HL-60 (cell line): ENCODE measurements at regions not wholly inside any gene's neighbourhood (a gene's known extent, or its start where the extent isn't known, plus 50 kb on each side); places are given as distances from the start of the nearest gene placed in this dataset.

ENCODE experiments used
- DNase-seq, 2 experiments: peaks; one replicate each; pipeline ENCODE4 v3.0.0-alpha.2; 2010 to 2020; ENCODE audit warnings: low read depth in 1 of 2, low spot score in 1 of 2
- H3K27ac ChIP-seq: fragments of 250-450 bp; sonication (Bioruptor Pico); replicated peaks from 2 replicates; pipeline ENCODE4 v1.5.1; 2020; ENCODE audit warnings: mild to moderate bottlenecking, moderate library complexity
- H3K27me3 ChIP-seq: fragments of 250-450 bp; sonication (Bioruptor Pico); 2 replicates; pipeline ENCODE4 v1.5.1; 2021; ENCODE audit warnings: mild to moderate bottlenecking, moderate library complexity; ENCODE audit not compliant: insufficient read depth, poor library complexity, severe bottlenecking
- H3K4me3 ChIP-seq: replicated peaks from 2 replicates; pipeline ENCODE4 v1.5.1; 2011; ENCODE audit warnings: mild to moderate bottlenecking, control low read depth, low read length; ENCODE audit not compliant: insufficient read depth
- GABPA ChIP-seq: IDR thresholded peaks from 2 replicates; pipeline ENCODE4 v1.6.1; 2012; ENCODE audit warnings: low read depth
- POLR2AphosphoS5 ChIP-seq: IDR thresholded peaks from 2 replicates; pipeline ENCODE4 v1.6.1; 2012; ENCODE audit warnings: low read depth
- SPI1 ChIP-seq: IDR thresholded peaks from 2 replicates; pipeline ENCODE4 v1.6.1; 2012; ENCODE audit warnings: low read depth, mild to moderate bottlenecking, borderline replicate concordance
- TF ChIP-seq, protein P1 (sequence below): IDR thresholded peaks from one replicate; pipeline ENCODE4 v1.5.1; 2011; ENCODE audit warnings: low read length, control low read depth, inconsistent platforms; ENCODE audit not compliant: insufficient read depth
- TF ChIP-seq, protein P2 (sequence below): IDR thresholded peaks from 2 replicates; pipeline ENCODE4 v1.6.1; 2012; ENCODE audit warnings: low read depth; ENCODE audit not compliant: insufficient replicate concordance

DNA sequence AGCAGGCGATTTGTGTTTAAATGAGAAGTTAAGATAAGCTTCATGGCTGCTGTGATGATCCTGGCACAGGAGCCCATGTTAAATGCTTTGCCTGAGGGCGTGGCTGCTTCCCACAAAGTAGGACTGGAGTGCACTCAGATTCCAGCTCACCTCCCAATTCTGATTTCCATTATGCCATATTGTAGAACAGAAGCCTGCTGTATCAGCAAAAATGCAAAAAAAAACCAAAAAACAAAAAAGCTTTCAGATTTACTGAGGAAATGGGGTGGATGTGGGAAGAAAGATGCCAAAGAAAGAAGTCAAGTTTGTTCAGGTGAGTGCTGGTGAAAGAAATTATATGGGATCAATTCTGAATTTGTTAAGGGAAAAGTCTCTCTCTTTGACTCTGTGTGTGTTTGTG lies 610.4 kb upstream of the NETO1 start:
- H3K4me3 ChIP-seq = no peak overlapping the region
- TF ChIP-seq POLR2AphosphoS5 = no peak
- DNase-seq = no peak
- no peaks in the 10 kb centered on the region for H3K27me3 ChIP-seq
- no peak overlapping the region for H3K27ac ChIP-seq

DNA sequence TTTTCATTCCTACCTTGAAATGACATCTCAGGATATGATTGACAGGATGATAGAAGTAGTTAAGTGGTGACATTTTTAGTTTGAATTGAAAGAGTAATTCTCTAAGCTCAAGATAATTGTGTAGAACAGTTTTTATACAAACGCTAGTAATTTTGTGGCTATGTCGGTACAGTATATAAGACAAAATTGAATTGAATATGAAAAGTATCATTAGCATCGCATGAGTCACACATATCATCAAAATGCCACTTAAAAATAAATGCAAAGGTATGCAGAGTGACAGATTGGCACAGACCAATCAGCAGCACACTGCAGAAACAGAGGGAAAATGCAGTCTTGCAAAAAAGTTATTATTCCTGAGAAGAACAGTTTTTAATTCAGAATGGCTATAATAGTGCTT lies 608.2 kb upstream of the NETO1 start:
- H3K4me3 ChIP-seq = no peak overlapping the region
- TF ChIP-seq SPI1 (no peak), GABPA (no peak)
- H3K27ac ChIP-seq = no peak overlapping the region
- H3K27me3 ChIP-seq = no peaks in the 10 kb centered on the region
- no peak for DNase-seq

DNA sequence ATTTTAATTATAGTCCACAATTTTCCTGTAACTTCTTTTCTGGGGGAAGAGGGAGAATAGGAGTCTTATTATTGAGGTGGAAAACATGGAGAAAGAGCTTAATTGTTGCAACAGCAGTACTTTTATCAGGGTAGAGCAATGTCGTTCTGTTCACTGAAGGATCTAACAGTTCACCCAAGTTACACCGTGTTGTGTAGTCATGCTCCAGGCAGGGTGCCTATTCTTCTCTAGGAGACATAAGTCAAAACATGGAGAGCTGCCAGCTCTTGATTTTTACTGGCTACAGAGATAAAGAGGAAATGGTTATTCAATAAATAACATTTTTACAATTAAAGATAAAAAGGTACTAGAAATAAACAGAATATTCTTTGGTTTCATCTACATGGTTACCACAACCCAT lies 594.3 kb upstream of the NETO1 start:
- Histone ChIP-seq H3K4me3 (no peak overlapping the region), H3K27ac (no peak overlapping the region), H3K27me3 (no peaks in the 10 kb centered on the region)
- TF ChIP-seq, protein P1, sequence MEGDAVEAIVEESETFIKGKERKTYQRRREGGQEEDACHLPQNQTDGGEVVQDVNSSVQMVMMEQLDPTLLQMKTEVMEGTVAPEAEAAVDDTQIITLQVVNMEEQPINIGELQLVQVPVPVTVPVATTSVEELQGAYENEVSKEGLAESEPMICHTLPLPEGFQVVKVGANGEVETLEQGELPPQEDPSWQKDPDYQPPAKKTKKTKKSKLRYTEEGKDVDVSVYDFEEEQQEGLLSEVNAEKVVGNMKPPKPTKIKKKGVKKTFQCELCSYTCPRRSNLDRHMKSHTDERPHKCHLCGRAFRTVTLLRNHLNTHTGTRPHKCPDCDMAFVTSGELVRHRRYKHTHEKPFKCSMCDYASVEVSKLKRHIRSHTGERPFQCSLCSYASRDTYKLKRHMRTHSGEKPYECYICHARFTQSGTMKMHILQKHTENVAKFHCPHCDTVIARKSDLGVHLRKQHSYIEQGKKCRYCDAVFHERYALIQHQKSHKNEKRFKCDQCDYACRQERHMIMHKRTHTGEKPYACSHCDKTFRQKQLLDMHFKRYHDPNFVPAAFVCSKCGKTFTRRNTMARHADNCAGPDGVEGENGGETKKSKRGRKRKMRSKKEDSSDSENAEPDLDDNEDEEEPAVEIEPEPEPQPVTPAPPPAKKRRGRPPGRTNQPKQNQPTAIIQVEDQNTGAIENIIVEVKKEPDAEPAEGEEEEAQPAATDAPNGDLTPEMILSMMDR = no peak
- TF ChIP-seq POLR2AphosphoS5 (no peak), SPI1 (no peak), GABPA (no peak)
- TF ChIP-seq, protein P2, sequence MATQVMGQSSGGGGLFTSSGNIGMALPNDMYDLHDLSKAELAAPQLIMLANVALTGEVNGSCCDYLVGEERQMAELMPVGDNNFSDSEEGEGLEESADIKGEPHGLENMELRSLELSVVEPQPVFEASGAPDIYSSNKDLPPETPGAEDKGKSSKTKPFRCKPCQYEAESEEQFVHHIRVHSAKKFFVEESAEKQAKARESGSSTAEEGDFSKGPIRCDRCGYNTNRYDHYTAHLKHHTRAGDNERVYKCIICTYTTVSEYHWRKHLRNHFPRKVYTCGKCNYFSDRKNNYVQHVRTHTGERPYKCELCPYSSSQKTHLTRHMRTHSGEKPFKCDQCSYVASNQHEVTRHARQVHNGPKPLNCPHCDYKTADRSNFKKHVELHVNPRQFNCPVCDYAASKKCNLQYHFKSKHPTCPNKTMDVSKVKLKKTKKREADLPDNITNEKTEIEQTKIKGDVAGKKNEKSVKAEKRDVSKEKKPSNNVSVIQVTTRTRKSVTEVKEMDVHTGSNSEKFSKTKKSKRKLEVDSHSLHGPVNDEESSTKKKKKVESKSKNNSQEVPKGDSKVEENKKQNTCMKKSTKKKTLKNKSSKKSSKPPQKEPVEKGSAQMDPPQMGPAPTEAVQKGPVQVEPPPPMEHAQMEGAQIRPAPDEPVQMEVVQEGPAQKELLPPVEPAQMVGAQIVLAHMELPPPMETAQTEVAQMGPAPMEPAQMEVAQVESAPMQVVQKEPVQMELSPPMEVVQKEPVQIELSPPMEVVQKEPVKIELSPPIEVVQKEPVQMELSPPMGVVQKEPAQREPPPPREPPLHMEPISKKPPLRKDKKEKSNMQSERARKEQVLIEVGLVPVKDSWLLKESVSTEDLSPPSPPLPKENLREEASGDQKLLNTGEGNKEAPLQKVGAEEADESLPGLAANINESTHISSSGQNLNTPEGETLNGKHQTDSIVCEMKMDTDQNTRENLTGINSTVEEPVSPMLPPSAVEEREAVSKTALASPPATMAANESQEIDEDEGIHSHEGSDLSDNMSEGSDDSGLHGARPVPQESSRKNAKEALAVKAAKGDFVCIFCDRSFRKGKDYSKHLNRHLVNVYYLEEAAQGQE = no peak
- no peak for DNase-seq

DNA sequence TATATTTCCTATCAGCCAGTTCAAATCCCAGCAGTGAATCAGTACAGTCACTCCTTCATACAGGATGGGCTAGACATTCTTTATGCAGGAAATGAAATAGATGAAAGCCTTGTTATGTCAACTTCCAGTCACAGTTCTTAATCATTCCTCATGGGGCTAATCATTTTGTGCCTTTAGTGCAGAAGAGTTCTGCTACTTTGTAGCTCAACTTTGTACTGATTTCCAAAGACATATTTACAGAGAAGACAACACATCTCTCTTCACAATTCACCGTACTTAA lies 593.9 kb upstream of the NETO1 start:
- Histone ChIP-seq H3K4me3 (no peak overlapping the region), H3K27me3 (no peaks in the 10 kb centered on the region), H3K27ac (no peak overlapping the region)
- no peak for TF ChIP-seq GABPA
- DNase-seq = no peak

DNA sequence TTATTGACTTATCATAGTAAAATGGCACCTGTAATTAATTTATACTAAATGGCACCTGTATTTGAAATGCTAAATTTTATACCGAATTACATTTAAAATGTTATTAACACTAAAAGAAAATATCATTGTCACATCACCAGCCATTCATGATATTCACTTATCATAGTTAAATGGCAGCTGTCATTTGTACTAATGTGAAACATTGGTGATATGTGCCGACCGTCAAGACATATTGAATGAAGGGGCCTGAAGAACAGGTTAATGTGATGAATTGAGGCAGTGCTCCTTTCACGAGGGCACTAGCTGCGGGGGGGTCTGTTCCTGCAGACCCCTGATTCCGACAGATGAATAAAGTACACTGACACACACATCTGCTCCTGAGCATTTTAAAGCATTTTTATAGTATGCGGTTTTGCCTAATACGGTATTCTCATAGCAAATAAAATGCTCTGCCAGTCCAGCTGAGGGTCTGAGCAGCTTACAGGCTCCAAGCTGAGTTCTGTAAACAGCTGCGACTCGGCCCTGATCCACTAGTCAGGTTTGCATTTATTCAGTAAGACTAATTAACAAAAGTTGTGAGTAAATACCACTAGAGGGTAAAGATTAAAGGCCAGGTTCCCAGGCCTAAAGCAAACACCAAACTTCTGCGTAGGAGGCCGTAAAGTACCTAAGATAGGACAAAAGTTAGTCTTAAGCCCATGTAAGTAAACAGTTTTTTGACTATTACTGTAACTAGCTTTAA lies 593.4 kb upstream of the NETO1 start:
- TF ChIP-seq GABPA (no peak), POLR2AphosphoS5 (no peak), SPI1 (no peak)
- TF ChIP-seq, protein P2 = no peak
- TF ChIP-seq, protein P1 = no peak
- Histone ChIP-seq H3K27ac (no peak overlapping the region), H3K4me3 (no peak overlapping the region), H3K27me3 (no peaks in the 10 kb centered on the region)
- no peak for DNase-seq
